DMS153 treated with DMSO at 0.1 percent for 48 hours (cell line): ENCODE measurements at regions not wholly inside any gene's neighbourhood (a gene's known extent, or its start where the extent isn't known, plus 50 kb on each side); places are given as distances from the start of the nearest gene placed in this dataset.

Experiments
- DNase-seq: peaks from one replicate; lab custom pipeline; 2025; ENCODE audit not compliant: unreplicated experiment; lab: John Stamatoyannopoulos, UW

GRCh38 chr1:101290922-101291561, 54.2 kb downstream of the S1PR1 start:
- DNase-seq, result no peak

DNA sequence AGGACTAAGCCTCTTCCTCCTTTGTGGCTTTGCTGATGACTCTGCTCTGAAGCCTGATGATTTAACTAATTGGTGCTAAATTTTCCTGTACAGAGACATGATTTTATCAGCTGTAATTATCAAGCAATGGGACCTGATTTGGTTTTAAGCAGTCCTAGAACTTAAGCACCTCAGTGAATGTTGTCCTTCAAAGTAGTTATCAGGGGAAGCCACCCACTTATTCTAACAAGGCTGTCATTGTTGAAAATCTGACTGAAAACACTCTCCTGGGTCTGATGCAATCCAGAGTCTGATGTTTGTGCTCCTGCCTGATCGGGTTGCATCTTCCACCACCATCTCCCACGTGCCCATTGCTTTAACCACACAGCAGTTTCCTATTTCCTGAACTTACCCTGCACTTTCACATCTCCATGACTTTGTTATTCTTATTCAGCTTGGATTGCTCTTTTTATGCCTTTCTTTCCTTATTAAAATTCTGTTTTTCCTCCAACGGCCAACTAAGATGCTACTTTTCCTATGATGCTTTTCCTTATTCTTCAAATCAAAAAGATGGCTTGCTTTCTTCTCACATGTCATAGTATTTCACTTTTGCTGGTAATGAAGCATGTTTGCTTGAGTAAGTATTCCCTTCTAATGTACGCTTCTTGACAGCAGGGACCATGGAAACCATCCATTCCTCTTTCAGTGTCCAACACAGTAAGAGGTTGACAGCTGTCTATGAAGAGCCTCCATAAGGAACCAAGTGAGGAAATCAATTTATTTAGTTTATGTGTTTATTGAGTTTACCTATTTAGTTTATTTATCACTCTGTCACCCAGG, 55.0 kb downstream of the S1PR1 start:
- no peak for DNase-seq

DNA sequence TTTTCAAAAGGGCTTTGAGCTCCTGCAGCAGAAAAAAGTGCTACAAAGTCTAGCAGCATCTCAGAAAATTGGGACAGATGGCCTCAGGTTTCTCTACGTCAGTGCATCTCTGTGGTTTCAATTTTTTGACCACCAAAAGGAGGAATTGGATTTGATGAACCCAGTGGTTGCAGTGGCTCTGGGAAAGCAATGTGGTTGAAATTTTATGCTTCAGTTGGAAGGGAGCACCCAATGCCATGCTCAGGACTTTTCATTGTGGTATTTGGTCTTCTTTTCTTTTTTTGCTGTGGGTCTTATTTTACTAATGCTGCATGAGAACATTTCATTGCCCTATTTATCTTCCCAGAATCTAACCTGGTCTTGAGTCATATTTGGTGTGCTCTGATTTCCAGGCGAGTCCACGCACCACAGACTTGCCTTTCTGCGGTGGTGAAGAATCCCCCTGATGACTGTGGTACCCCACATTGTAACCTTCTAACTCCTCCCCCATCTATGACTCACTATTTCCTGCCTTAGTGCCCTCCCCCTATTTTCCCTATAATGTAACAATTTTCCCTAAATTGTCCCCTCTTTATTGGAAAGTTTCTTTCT, 56.7 kb downstream of the S1PR1 start:
- DNase-seq, result no peak

GRCh38 chr1:101295209-101295608, 58.4 kb downstream of the S1PR1 start:
- no peak for DNase-seq

DNA sequence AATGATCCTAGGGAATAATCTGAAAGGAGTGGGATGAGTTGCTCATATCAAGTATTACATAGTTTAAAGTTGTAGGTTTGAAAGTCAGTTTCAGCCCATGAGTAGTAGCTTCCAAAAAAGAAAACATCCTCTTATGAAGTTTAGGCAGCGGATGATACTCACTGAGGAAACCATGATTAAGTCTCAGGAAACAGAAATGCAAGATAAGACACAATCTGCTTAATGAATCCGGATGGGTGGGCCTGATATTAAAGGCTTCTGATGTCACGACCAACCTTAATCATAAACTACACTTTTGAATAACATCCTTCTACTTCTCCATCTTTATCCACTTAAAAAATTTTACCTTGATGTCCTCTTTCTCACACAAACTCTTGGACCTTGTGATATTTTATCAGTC, 61.8 kb downstream of the S1PR1 start:
- DNase-seq, result no peak

DNA sequence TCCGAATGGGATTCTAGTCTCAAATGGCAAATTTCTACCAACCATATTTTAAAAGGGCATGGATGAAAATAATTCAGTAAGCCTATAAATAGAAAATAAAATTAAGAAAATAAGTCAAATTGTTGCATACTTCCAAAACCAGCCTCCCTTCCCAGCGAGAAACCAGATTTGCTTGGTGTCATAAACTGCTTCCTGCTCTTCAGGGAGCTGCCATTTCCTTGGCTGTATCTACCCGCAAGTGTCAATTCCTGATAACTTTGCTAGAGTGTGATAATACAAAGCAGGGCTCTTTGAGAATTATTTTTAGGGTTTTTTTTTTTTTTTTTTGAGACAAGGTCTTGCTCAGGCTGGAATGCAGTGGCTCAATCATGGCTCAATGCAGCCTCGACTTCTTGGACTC, 62.3 kb downstream of the S1PR1 start:
- DNase-seq, result no peak

GRCh38 chr1:101299710-101300109, 62.9 kb downstream of the S1PR1 start:
- DNase-seq, result no peak

GRCh38 chr1:101300916-101301315, 64.1 kb downstream of the S1PR1 start:
- no peak for DNase-seq

GRCh38 chr1:101301446-101302057, 64.7 kb downstream of the S1PR1 start:
- no peak for DNase-seq

DNA sequence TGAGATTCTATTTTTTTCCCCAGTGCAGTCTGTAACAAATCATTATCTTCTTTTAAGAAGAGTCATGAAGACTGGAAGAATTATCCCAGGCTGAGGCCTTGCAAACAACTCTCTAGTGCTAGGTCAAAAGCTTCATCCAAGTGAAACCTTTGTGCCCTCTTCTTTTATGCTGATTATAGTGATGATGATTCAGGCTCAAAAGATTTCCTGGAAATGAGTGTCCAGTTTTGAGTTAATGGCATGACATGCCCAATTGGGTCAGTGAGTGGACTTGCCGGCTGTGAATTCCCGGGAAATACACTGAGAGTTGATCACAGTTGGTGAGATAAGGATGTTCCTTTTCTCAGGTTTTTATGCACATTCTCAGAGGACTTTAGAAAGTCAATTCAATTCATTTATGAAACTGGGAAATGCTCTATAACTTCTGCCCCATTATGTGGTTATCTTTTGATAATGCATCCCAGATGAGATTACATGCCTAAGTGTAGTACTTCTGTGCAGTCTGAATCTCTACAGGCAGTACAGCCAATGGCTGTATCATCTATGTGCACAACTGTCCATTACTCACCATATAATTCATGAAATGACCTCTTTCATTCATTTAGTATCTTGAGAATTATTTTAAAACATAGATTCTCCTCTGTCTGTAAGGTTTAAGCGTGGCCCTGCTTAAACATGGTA, 66.2 kb downstream of the S1PR1 start:
- DNase-seq, result no peak

GRCh38 chr1:101307985-101308689, 71.3 kb downstream of the S1PR1 start:
- no peak for DNase-seq

DNA sequence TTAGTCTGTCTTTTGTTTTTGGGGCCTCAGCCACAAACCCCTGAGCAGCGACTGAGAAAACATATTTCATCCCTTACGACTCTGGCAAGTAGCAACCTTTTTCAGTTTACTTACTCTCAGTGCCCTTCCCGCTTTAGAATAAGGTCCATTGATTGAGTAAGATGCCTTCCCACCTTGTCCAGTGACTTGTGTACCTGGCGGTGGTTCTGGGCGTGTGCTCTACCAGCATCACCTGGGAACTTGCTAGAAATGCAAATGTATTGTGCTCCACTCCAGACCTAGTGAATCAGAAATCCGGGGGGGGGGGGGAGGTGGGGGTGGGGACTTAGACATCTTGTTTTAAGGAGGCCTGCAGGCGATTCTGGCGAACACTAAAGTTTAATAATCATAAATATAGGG, 72.1 kb downstream of the S1PR1 start:
- DNase-seq, result no peak

DNA sequence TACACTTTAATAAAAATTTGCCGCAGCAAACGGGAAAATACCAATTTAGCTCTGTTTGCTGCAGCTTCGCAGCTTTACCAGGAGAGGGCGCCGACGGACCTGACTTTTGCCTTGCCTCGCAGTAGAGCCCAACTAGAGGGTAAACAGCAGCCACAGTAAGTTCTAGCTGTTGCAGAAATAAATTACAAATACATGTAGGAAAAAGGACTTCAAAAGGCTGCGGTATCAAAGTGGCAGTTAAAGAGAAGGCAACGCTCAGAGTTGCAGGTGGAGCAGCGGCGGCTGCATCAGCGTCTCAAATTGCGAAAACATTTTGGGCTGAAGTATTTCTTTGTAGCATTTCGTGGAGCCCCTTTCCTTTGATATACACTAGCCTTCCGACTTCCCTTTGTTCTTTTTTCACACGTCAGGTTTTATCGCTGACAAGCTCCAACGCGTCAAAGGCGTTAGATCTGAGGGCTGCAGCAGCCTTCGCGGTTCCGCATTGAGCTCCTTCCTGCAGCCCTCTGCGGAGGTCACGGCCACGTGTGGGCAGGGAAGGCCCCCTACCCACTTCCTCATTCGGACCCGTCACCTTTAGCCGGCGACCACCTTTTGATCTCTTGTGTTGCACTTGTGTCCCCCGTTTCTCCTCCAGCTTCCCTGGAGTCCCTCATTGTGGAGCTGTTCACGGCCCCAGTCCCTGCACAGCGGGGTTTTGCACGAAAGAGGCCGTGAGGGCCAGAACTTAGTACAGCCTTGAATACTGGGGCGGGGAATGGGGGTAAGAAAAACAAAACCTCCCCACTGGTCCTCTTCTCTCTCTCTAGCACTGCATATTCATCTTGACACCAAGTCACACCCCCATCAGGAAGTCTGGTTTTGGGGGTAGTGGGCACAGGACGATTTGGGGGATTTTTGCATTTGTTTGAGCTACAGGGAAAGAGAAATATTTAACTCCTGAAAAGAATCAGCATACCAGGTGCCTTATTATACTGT, 72.8 kb downstream of the S1PR1 start:
- peak; percentile 28 for DNase-seq

GRCh38 chr1:101310506-101310905, 73.7 kb downstream of the S1PR1 start:
- no peak for DNase-seq

- DNase-seq, result no peak
Observed at GRCh38 chr1:101311146-101311920, 74.5 kb downstream of the S1PR1 start.

DNA sequence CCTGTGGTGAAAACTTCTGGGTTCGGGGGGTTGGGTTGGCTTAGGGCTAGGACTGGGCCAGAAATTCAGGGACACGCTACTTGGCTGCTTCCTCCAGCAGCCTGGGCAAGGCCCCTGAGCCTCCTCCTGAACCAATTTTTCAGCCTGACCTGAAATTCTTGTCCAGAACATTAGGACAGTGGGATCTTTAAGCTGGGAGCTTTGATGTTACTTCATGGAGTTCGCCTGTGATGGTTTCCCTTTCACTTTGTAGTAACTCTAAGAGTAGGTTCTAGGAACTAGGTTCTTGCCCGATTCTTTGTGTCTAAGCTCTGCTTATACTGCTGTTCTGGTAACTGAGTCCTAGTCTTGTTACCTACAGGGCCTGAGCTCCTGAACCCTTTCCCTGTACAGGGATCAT, 75.3 kb downstream of the S1PR1 start:
- no peak for DNase-seq

DNA sequence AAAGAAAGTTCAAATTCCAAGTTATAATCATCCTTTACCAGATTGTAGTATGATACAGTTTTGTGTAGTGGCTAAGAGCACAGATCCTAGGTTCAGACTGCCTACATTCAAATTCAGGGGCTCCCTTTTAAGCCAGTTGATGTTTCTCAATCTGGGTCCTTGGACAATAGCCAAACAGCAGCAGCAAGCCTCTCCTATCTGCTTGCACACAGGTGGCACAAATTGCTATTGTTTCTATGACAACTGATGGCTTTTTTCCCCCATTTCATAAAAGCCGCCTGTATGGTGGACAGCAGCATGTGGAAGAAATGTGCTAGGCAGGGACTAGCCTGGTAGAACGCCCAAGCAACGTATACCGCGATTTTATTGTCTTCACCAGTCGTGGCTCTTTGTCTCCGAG, 76.5 kb downstream of the S1PR1 start:
- DNase-seq, result no peak

DNA sequence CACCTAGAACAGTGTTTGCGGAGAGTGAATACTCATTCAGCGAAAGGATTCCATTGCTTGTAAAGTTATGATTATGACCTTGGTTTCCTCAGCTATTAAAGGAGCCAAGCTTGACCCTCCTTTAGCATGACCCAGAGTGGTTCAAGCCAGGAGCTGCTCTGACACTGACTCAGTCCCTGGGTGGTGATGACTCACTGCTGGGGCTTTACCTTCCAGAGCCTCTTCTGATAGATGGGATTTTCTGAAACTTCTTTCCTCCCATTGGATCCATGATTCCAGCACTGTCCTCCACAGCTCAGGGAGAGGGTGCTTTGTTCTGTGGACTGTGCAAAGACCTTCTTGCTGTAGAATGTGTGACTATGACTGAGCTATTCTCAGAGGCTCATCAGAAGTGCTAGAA, 77.4 kb downstream of the S1PR1 start:
- no peak for DNase-seq

DNA sequence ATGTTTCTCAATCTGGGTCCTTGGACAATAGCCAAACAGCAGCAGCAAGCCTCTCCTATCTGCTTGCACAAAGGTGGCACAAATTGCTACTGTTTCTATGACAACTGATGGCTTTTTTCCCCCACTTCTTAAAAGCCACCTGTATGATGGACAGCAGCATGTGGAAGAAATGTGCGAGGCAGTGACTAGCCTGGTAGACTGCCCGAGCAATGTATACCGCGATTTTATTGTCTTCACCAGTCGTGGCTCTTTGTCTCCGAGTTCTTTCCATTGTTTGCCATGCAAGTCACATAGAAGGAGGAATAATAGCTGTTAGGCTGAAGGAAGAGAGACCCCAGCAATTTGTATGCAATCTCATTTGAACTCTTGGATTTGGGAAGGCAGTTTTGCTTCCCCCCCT, 79.4 kb downstream of the S1PR1 start:
- DNase-seq, result no peak
